Endodermal cell (in vitro differentiated cells): ENCODE measurements at regions not wholly inside any gene's neighbourhood (a gene's known extent, or its start where the extent isn't known, plus 50 kb on each side); places are given as distances from the start of the nearest gene placed in this dataset.

Source experiments
- DNase-seq: peaks from one replicate; pipeline ENCODE4 v3.0.0-alpha.2; 2017
- H3K27ac ChIP-seq: 2 replicates; pipeline ENCODE4 v1.5.1; 2013; ENCODE audit warnings: mild to moderate bottlenecking, low read depth, low read length, moderate library complexity
- H3K27me3 ChIP-seq: 2 replicates; pipeline ENCODE4 v1.6.1; 2013; ENCODE audit warnings: mild to moderate bottlenecking, low read length, moderate library complexity; ENCODE audit not compliant: insufficient read depth, control insufficient read depth, poor library complexity, severe bottlenecking
- H3K36me3 ChIP-seq: 2 replicates; pipeline ENCODE4 v1.7.0; 2013; ENCODE audit warnings: mild to moderate bottlenecking, low read length, moderate library complexity; ENCODE audit not compliant: control insufficient read depth, insufficient read depth
- H3K4me1 ChIP-seq: one replicate; pipeline ENCODE4 v1.7.0; 2013; ENCODE audit warnings: low read length; ENCODE audit not compliant: control insufficient read depth, insufficient read depth
- H3K4me3 ChIP-seq: 2 replicates; pipeline ENCODE4 v1.5.1; 2013; ENCODE audit warnings: mild to moderate bottlenecking, low read length, moderate library complexity
- H3K9ac ChIP-seq: 2 replicates; pipeline ENCODE4 v1.6.1; 2013; ENCODE audit warnings: mild to moderate bottlenecking, low read length, moderate library complexity; ENCODE audit not compliant: poor library complexity, severe bottlenecking; ENCODE audit errors: extremely low read depth
- H3K9me3 ChIP-seq: 2 replicates; pipeline ENCODE4 v1.6.1; 2013; ENCODE audit warnings: mild to moderate bottlenecking, low read length, moderate library complexity; ENCODE audit not compliant: control insufficient read depth
- H3K27ac Mint-ChIP-seq: 2 replicates; pipeline ENCODE4 v1.8.0; 2020; ENCODE audit warnings: mixed read lengths
- H3K27me3 Mint-ChIP-seq: 2 replicates; pipeline ENCODE4 v1.8.0; 2021; ENCODE audit warnings: mild to moderate bottlenecking, mixed read lengths; ENCODE audit not compliant: insufficient read depth
- H3K36me3 Mint-ChIP-seq: 2 replicates; pipeline ENCODE4 v1.8.0; 2020; ENCODE audit warnings: low read depth, mixed read lengths
- H3K4me1 Mint-ChIP-seq: 2 replicates; pipeline ENCODE4 v1.8.0; 2020; ENCODE audit warnings: mixed read lengths
- H3K4me3 Mint-ChIP-seq: 2 replicates; pipeline ENCODE4 v1.8.0; 2020; ENCODE audit warnings: mild to moderate bottlenecking, moderate library complexity, mixed read lengths
- H3K9me3 Mint-ChIP-seq: 2 replicates; pipeline ENCODE4 v1.8.0; 2020; ENCODE audit warnings: mild to moderate bottlenecking, mixed read lengths
- CTCF ChIP-seq: fragments of 200-600 bp; sonication (generic); conservative IDR thresholded peaks from 2 replicates; pipeline ENCODE4 v1.5.0; 2021; ENCODE audit warnings: antibody characterized with exemption, mild to moderate bottlenecking
- WGBS, 2 experiments: methylation state at CpG; one replicate each; pipeline versions ENCODE4 v1.1.5 to v1.1.7; 2013; ENCODE audit warnings: missing lambda C conversion rate in 2 of 2, mixed read lengths in 1 of 2; ENCODE audit not compliant: insufficient coverage in 1 of 2, insufficient read length in 1 of 2; 5-methylcytosine and 5-hydroxymethylcytosine counted together

GRCh38 chr16:49009204-49009603 lies 272.4 kb downstream of the CBLN1 start:
- H3K9ac ChIP-seq: no peak overlapping the region
- H3K4me1 ChIP-seq: peaks cover 11% of the 10 kb centered on the region
- no peak overlapping the region for H3K27ac ChIP-seq
- Mint-ChIP-seq H3K27me3 (peaks cover 10% of the 10 kb centered on the region), H3K4me3 (no peak overlapping the region), H3K9me3 (peaks cover 2% of the 10 kb centered on the region), H3K4me1 (peaks cover 12% of the 10 kb centered on the region), H3K36me3 (no peaks in the 10 kb centered on the region), H3K27ac (no peak overlapping the region)
- H3K36me3 ChIP-seq: no peaks in the 10 kb centered on the region
- H3K4me3 ChIP-seq: no peak overlapping the region
- 94% methylated on average over 1 of the region's 1 CpG; no CpG with 5 or more reads in 1 of the 2 experiments for WGBS, 2 experiments
- no peaks in the 10 kb centered on the region for H3K9me3 ChIP-seq
- DNase-seq: peak; percentile 14
- H3K27me3 ChIP-seq: no peaks in the 10 kb centered on the region
- no peak for TF ChIP-seq CTCF

- Histone ChIP-seq H3K4me3 (no peak overlapping the region), H3K27me3 (no peaks in the 10 kb centered on the region), H3K9me3 (no peaks in the 10 kb centered on the region), H3K36me3 (no peaks in the 10 kb centered on the region), H3K4me1 (peaks cover 7% of the 10 kb centered on the region), H3K9ac (no peak overlapping the region), H3K27ac (no peak overlapping the region)
- Mint-ChIP-seq H3K27ac (no peak overlapping the region), H3K36me3 (no peaks in the 10 kb centered on the region), H3K4me1 (peaks cover 3% of the 10 kb centered on the region), H3K4me3 (no peak overlapping the region), H3K27me3 (peaks cover 13% of the 10 kb centered on the region), H3K9me3 (no peaks in the 10 kb centered on the region)
- no peak for TF ChIP-seq CTCF
- DNase-seq: no peak
- WGBS, 2 experiments: 92 to 100% methylated on average over 1 to 4 of the region's 4 CpGs
Observed at GRCh38 chr16:49003992-49004391, 277.6 kb downstream of the CBLN1 start.

GRCh38 chr16:49003022-49003421 lies 278.6 kb downstream of the CBLN1 start:
- Histone ChIP-seq H3K36me3 (no peaks in the 10 kb centered on the region), H3K27ac (no peak overlapping the region), H3K4me1 (peaks cover 7% of the 10 kb centered on the region), H3K9ac (no peak overlapping the region), H3K27me3 (no peaks in the 10 kb centered on the region), H3K9me3 (no peaks in the 10 kb centered on the region), H3K4me3 (no peak overlapping the region)
- Mint-ChIP-seq H3K27me3 (peaks cover 13% of the 10 kb centered on the region), H3K9me3 (no peaks in the 10 kb centered on the region), H3K4me1 (peaks cover 3% of the 10 kb centered on the region), H3K4me3 (no peak overlapping the region), H3K27ac (no peak overlapping the region), H3K36me3 (no peaks in the 10 kb centered on the region)
- no peak for DNase-seq
- no peak for TF ChIP-seq CTCF
- WGBS, 2 experiments: 91 to 100% methylated on average over 1 to 2 of the region's 2 CpGs
